WTC11 (cell line): ENCODE measurements at regions not wholly inside any gene's neighbourhood (a gene's known extent, or its start where the extent isn't known, plus 50 kb on each side); places are given as distances from the start of the nearest gene placed in this dataset.
A peak's percentile ranks its signal among the peaks of the same experiment; 100 is the strongest.

Experiments
- ATAC-seq: fragments of 200-7000 bp; cut with Tn5 transposase; 2 replicates; pipeline ENCODE4 v1.10.0; 2021; ENCODE audit warnings: mild to moderate bottlenecking, moderate library complexity
- CTCF ChIA-PET: fragments of 300-600 bp; sonication (Branson Sonifier 250); formaldehyde crosslinking; loops from one replicate; lab custom pipeline; 2021; ENCODE audit warnings: antibody characterized with exemption; lab: Charles Lee
- POLR2A ChIA-PET: fragments of 350-600 bp; sonication (Branson Sonifier 250); formaldehyde crosslinking; loops from one replicate; lab custom pipeline; 2021; ENCODE audit warnings: antibody characterized with exemption; lab: Charles Lee
- DNase-seq: peaks from one replicate; pipeline ENCODE4 v3.0.0; 2021; ENCODE audit warnings: low spot score
- H3K27ac Mint-ChIP-seq: 2 replicates; pipeline ENCODE4 v1.8.0; 2021; ENCODE audit warnings: mixed read lengths
- H3K27me3 Mint-ChIP-seq: 2 replicates; pipeline ENCODE4 v1.8.0; 2021; ENCODE audit warnings: low read depth, mild to moderate bottlenecking, moderate library complexity, mixed read lengths
- H3K36me3 Mint-ChIP-seq: 2 replicates; pipeline ENCODE4 v1.8.0; 2021; ENCODE audit warnings: mixed read lengths
- H3K4me1 Mint-ChIP-seq: 2 replicates; pipeline ENCODE4 v1.8.0; 2022; ENCODE audit warnings: mixed read lengths
- H3K4me3 Mint-ChIP-seq: 2 replicates; pipeline ENCODE4 v1.8.0; 2021; ENCODE audit warnings: mild to moderate bottlenecking, moderate library complexity, mixed read lengths
- H3K9me3 Mint-ChIP-seq: 2 replicates; pipeline ENCODE4 v1.8.0; 2021; ENCODE audit warnings: mixed read lengths
- CBFB ChIP-seq: sonication (generic); formaldehyde crosslinking; IDR thresholded peaks from 2 replicates; pipeline ENCODE4 v1.8.1; 2022; ENCODE audit warnings: mild to moderate bottlenecking, low read depth, missing genetic modification reagents
- CREB1 ChIP-seq: sonication (generic); formaldehyde crosslinking; IDR thresholded peaks from 2 replicates; pipeline ENCODE4 v1.8.0; 2023; ENCODE audit warnings: mild to moderate bottlenecking, missing genetic modification reagents
- GABPB1 ChIP-seq: sonication (generic); formaldehyde crosslinking; IDR thresholded peaks from 2 replicates; pipeline ENCODE4 v1.8.1; 2023; ENCODE audit warnings: mild to moderate bottlenecking, missing genetic modification reagents
- JAZF1 ChIP-seq: fragments of 250-450 bp; sonication (Bioruptor Pico); IDR thresholded peaks from 2 replicates; pipeline ENCODE4 v1.9.0; 2021; ENCODE audit warnings: moderate library complexity, mild to moderate bottlenecking, inconsistent platforms
- MYBL2 ChIP-seq: sonication (generic); formaldehyde crosslinking; IDR thresholded peaks from 2 replicates; pipeline ENCODE4 v1.8.1; 2023; ENCODE audit warnings: mild to moderate bottlenecking, moderate library complexity, missing genetic modification reagents
- NFE2L1 ChIP-seq: sonication (generic); formaldehyde crosslinking; IDR thresholded peaks from 2 replicates; pipeline ENCODE4 v1.8.1; 2023; ENCODE audit warnings: missing genetic modification reagents
- PRRX2 ChIP-seq: fragments of 250-450 bp; sonication (Bioruptor Pico); IDR thresholded peaks from 2 replicates; pipeline ENCODE4 v1.8.0; 2021; ENCODE audit warnings: mild to moderate bottlenecking
- SOX15 ChIP-seq: fragments of 250-450 bp; sonication (Bioruptor Pico); IDR thresholded peaks from 2 replicates; pipeline ENCODE4 v1.9.0; 2021; ENCODE audit warnings: mild to moderate bottlenecking
- TP53 ChIP-seq: sonication (generic); formaldehyde crosslinking; IDR thresholded peaks from 2 replicates; pipeline ENCODE4 v1.8.1; 2023; ENCODE audit warnings: mild to moderate bottlenecking, missing genetic modification reagents
- ZBTB21 ChIP-seq: sonication (generic); formaldehyde crosslinking; IDR thresholded peaks from 2 replicates; pipeline ENCODE4 v1.8.1; 2023; ENCODE audit warnings: mild to moderate bottlenecking, missing genetic modification reagents, borderline replicate concordance
- ZNF138 ChIP-seq: sonication (generic); formaldehyde crosslinking; conservative IDR thresholded peaks from 2 replicates; pipeline ENCODE4 v1.8.1; 2022; ENCODE audit warnings: mild to moderate bottlenecking, moderate library complexity, missing genetic modification reagents
- ZNF219 ChIP-seq: sonication (generic); formaldehyde crosslinking; IDR thresholded peaks from 2 replicates; pipeline ENCODE4 v1.8.0; 2023; ENCODE audit warnings: missing genetic modification reagents, mild to moderate bottlenecking, borderline replicate concordance
- ZNF416 ChIP-seq: fragments of 250-450 bp; sonication (Bioruptor Pico); IDR thresholded peaks from 2 replicates; pipeline ENCODE4 v1.9.0; 2021; ENCODE audit warnings: mild to moderate bottlenecking, inconsistent platforms
- ZNF423 ChIP-seq: fragments of 250-450 bp; sonication (Bioruptor Pico); IDR thresholded peaks from 2 replicates; pipeline ENCODE4 v2.1.2; 2022; ENCODE audit warnings: mild to moderate bottlenecking, moderate library complexity
- ZNF671 ChIP-seq: fragments of 250-450 bp; sonication (Bioruptor Pico); IDR thresholded peaks from 2 replicates; pipeline ENCODE4 v1.8.0; 2021; ENCODE audit warnings: mild to moderate bottlenecking
- TF ChIP-seq, protein P1 (sequence below): sonication (generic); formaldehyde crosslinking; IDR thresholded peaks from 2 replicates; pipeline ENCODE4 v1.8.0; 2022; ENCODE audit warnings: missing genetic modification reagents
- TF ChIP-seq, protein P2 (sequence below): sonication (generic); formaldehyde crosslinking; conservative IDR thresholded peaks from 2 replicates; pipeline ENCODE4 v1.8.1; 2023; ENCODE audit warnings: mild to moderate bottlenecking, low read depth, missing genetic modification reagents, moderate library complexity
- TF ChIP-seq, protein P3 (sequence below): sonication (generic); formaldehyde crosslinking; conservative IDR thresholded peaks from 2 replicates; pipeline ENCODE4 v1.8.1; 2022; ENCODE audit warnings: mild to moderate bottlenecking, missing genetic modification reagents
- TF ChIP-seq, protein P4 (sequence below): fragments of 250-450 bp; sonication (Bioruptor Pico); IDR thresholded peaks from 2 replicates; pipeline ENCODE4 v1.9.0; 2021; ENCODE audit warnings: mild to moderate bottlenecking
- TF ChIP-seq, protein P5 (sequence below): fragments of 250-450 bp; sonication (Bioruptor Pico); IDR thresholded peaks from 2 replicates; pipeline ENCODE4 v1.9.0; 2021; ENCODE audit warnings: moderate library complexity, mild to moderate bottlenecking, inconsistent platforms, borderline replicate concordance
- TF ChIP-seq, protein P6 (sequence below): sonication (generic); formaldehyde crosslinking; IDR thresholded peaks from 2 replicates; pipeline ENCODE4 v1.8.1; 2023; ENCODE audit warnings: mild to moderate bottlenecking, missing genetic modification reagents, moderate library complexity
- TF ChIP-seq, protein P7 (sequence below): sonication (generic); formaldehyde crosslinking; IDR thresholded peaks from 2 replicates; pipeline ENCODE4 v1.8.0; 2022; ENCODE audit warnings: mild to moderate bottlenecking, missing genetic modification reagents

DNA sequence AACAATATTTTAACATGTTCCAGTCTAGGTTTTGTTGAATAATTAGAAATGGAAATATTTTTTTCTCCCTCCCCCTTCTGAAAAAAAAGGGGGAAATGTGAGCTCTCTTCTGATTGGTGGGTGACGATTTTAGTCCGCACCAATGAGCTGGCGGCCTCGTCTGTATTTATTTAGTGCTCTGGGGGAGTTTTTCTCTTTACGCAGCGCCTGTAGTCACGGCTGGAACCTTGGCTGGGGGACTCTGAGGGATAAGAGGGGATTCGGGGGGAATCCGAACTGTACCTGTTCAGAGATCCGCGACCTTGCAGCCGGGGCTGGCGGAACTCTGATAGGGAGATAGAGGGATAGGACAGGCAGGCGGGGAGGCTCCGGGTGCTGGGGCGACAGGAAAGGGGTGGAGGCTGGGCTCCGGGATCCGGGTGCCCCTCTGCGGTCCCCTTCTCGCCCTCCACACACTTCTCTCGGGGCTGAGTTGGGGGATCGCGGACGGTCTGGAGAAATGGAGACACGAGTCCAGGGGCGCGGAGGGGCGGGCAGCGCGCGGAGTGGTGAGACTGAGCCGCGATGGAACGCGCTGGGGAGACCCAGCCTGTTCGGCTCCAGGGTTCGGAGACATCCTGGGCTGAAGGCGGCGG is 99.7 kb upstream of the HSD17B12 start:
- peak; percentile 43 for DNase-seq
- peaks cover 99% of the 10 kb centered on the region for H3K27me3 Mint-ChIP-seq
- H3K4me3 Mint-ChIP-seq: peak overlapping the region; percentile 86
- no peaks in the 10 kb centered on the region for H3K9me3 Mint-ChIP-seq
- TF ChIP-seq ZNF219 (CRISPR knock-in tag) (no peak), GABPB1 (no peak)
- TF ChIP-seq, protein P1, sequence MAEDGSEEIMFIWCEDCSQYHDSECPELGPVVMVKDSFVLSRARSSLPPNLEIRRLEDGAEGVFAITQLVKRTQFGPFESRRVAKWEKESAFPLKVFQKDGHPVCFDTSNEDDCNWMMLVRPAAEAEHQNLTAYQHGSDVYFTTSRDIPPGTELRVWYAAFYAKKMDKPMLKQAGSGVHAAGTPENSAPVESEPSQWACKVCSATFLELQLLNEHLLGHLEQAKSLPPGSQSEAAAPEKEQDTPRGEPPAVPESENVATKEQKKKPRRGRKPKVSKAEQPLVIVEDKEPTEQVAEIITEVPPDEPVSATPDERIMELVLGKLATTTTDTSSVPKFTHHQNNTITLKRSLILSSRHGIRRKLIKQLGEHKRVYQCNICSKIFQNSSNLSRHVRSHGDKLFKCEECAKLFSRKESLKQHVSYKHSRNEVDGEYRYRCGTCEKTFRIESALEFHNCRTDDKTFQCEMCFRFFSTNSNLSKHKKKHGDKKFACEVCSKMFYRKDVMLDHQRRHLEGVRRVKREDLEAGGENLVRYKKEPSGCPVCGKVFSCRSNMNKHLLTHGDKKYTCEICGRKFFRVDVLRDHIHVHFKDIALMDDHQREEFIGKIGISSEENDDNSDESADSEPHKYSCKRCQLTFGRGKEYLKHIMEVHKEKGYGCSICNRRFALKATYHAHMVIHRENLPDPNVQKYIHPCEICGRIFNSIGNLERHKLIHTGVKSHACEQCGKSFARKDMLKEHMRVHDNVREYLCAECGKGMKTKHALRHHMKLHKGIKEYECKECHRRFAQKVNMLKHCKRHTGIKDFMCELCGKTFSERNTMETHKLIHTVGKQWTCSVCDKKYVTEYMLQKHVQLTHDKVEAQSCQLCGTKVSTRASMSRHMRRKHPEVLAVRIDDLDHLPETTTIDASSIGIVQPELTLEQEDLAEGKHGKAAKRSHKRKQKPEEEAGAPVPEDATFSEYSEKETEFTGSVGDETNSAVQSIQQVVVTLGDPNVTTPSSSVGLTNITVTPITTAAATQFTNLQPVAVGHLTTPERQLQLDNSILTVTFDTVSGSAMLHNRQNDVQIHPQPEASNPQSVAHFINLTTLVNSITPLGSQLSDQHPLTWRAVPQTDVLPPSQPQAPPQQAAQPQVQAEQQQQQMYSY: peak; percentile 82
- TF ChIP-seq, protein P2, sequence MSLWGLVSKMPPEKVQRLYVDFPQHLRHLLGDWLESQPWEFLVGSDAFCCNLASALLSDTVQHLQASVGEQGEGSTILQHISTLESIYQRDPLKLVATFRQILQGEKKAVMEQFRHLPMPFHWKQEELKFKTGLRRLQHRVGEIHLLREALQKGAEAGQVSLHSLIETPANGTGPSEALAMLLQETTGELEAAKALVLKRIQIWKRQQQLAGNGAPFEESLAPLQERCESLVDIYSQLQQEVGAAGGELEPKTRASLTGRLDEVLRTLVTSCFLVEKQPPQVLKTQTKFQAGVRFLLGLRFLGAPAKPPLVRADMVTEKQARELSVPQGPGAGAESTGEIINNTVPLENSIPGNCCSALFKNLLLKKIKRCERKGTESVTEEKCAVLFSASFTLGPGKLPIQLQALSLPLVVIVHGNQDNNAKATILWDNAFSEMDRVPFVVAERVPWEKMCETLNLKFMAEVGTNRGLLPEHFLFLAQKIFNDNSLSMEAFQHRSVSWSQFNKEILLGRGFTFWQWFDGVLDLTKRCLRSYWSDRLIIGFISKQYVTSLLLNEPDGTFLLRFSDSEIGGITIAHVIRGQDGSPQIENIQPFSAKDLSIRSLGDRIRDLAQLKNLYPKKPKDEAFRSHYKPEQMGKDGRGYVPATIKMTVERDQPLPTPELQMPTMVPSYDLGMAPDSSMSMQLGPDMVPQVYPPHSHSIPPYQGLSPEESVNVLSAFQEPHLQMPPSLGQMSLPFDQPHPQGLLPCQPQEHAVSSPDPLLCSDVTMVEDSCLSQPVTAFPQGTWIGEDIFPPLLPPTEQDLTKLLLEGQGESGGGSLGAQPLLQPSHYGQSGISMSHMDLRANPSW: no peak
- TF ChIP-seq, protein P3, sequence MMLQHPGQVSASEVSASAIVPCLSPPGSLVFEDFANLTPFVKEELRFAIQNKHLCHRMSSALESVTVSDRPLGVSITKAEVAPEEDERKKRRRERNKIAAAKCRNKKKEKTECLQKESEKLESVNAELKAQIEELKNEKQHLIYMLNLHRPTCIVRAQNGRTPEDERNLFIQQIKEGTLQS (CRISPR knock-in tag): no peak
- peaks cover 44% of the 10 kb centered on the region for H3K4me1 Mint-ChIP-seq
- ATAC-seq: peak; percentile 3
- H3K27ac Mint-ChIP-seq: no peak overlapping the region
- POLR2A ChIA-PET: interaction anchor here (0.7 kb wide), 1 partner anchor 99 kb away, joined by 3 read pairs; no protein-coding TSS in a partner anchor
- no peaks in the 10 kb centered on the region for H3K36me3 Mint-ChIP-seq
- CTCF ChIA-PET: interaction anchor here (0.9 to 9.4 kb wide), 9 partner anchors 9 to 271 kb away, joined by 3 to 302 read pairs (median 7); partner anchors contain the start of gene HSD17B12

DNA sequence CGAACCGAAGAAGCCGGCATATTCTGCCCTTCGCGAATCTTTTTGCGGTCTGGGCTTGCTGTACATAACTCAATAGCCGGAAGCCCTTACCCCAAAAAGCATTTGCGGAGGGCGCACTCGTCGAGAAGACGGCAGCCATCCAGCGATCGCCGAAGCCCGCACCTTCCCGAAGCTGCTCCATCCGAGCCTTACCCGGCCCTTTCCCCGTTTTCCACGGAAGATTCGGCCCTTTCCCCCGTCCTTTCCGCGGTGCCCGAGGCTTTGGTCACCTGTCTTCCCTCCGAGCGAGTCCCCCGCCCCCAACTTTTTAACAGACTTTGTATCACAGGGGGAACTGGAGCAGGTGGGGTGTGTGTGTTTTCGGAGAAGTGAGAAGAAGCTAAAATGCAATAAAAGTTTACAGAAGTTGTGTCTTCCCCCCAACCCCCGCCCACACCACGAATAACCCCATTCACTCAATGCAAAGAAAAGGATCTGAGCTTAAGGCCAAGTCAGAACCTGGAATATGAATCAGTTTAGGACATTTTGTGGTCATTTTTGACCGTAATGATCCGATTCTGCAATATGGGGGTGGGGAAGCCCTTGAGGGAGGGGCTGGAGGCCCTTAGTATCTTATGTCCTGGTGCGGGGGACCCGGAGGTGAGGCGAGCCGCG is 99.0 kb upstream of the HSD17B12 start:
- TF ChIP-seq, protein P4, sequence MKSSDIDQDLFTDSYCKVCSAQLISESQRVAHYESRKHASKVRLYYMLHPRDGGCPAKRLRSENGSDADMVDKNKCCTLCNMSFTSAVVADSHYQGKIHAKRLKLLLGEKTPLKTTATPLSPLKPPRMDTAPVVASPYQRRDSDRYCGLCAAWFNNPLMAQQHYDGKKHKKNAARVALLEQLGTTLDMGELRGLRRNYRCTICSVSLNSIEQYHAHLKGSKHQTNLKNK (CRISPR knock-in tag): no peak
- TF ChIP-seq ZNF671 (CRISPR knock-in tag): no peak
- no peak for TF ChIP-seq NFE2L1 (CRISPR knock-in tag)
- no peak for TF ChIP-seq TP53 (CRISPR knock-in tag)
- TF ChIP-seq PRRX2 (CRISPR knock-in tag): no peak
- TF ChIP-seq, protein P5, sequence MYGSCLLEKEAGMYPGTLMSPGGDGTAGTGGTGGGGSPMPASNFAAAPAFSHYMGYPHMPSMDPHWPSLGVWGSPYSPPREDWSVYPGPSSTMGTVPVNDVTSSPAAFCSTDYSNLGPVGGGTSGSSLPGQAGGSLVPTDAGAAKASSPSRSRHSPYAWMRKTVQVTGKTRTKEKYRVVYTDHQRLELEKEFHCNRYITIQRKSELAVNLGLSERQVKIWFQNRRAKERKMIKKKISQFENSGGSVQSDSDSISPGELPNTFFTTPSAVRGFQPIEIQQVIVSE (CRISPR knock-in tag): no peak
- TF ChIP-seq, protein P2: no peak
- TF ChIP-seq ZNF138 (CRISPR knock-in tag): no peak
- TF ChIP-seq ZNF416 (CRISPR knock-in tag): no peak
- no peak for TF ChIP-seq CBFB
- no peak for TF ChIP-seq ZNF423 (CRISPR knock-in tag)
- no peak for TF ChIP-seq CREB1 (CRISPR knock-in tag)
- TF ChIP-seq, protein P6, sequence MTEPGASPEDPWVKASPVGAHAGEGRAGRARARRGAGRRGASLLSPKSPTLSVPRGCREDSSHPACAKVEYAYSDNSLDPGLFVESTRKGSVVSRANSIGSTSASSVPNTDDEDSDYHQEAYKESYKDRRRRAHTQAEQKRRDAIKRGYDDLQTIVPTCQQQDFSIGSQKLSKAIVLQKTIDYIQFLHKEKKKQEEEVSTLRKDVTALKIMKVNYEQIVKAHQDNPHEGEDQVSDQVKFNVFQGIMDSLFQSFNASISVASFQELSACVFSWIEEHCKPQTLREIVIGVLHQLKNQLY (CRISPR knock-in tag): no peak
- TF ChIP-seq, protein P7, sequence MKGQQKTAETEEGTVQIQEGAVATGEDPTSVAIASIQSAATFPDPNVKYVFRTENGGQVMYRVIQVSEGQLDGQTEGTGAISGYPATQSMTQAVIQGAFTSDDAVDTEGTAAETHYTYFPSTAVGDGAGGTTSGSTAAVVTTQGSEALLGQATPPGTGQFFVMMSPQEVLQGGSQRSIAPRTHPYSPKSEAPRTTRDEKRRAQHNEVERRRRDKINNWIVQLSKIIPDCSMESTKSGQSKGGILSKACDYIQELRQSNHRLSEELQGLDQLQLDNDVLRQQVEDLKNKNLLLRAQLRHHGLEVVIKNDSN (CRISPR knock-in tag): no peak
- TF ChIP-seq JAZF1 (CRISPR knock-in tag): no peak
- no peak for TF ChIP-seq ZBTB21 (CRISPR knock-in tag)
- TF ChIP-seq MYBL2 (CRISPR knock-in tag): no peak
- no peak for TF ChIP-seq SOX15 (CRISPR knock-in tag)
- Mint-ChIP-seq H3K4me1 (peaks cover 38% of the 10 kb centered on the region), H3K9me3 (no peaks in the 10 kb centered on the region), H3K27ac (no peak overlapping the region), H3K36me3 (no peaks in the 10 kb centered on the region), H3K27me3 (peaks cover 99% of the 10 kb centered on the region), H3K4me3 (peak overlapping the region; percentile 86)
- ATAC-seq: no peak
- POLR2A ChIA-PET: interaction anchor here (0.7 kb wide), 1 partner anchor 99 kb away, joined by 3 read pairs; no protein-coding TSS in a partner anchor
- CTCF ChIA-PET: interaction anchor here (1.1 to 9.4 kb wide), 5 partner anchors 8 to 99 kb away, joined by 6 to 302 read pairs (median 7); partner anchors contain the start of gene HSD17B12
- DNase-seq: no peak
